A673 (cell line): ENCODE measurements at regions not wholly inside any gene's neighbourhood (a gene's known extent, or its start where the extent isn't known, plus 50 kb on each side); places are given as distances from the start of the nearest gene placed in this dataset.

Experiments
- BruUV-seq: library from RNA; stranded (reverse); fragments of 400-500 nt; replicated peaks from 2 replicates; lab custom pipeline; 2021; lab: Mats Ljungman, UMichigan
- CTCF ChIA-PET: fragments of 300-600 bp; sonication (Branson Sonifier 250); formaldehyde crosslinking; loops from one replicate; lab custom pipeline; 2022; ENCODE audit warnings: antibody characterized with exemption; lab: Charles Lee
- POLR2A ChIA-PET: fragments of 300-600 bp; sonication (Branson Sonifier 250); formaldehyde crosslinking; loops from one replicate; lab custom pipeline; 2022; ENCODE audit warnings: antibody characterized with exemption; ENCODE audit not compliant: low non-redundant PET; lab: Charles Lee
- DNase-seq: peaks from one replicate; pipeline ENCODE4 v3.0.0-alpha.2; 2015; ENCODE audit warnings: low spot score
- H3K27ac ChIP-seq: fragments of 200-600 bp; sonication (generic); 2 replicates; pipeline ENCODE4 v1.5.1; 2016; ENCODE audit warnings: mixed run types, low read depth, mild to moderate bottlenecking, mixed read lengths, antibody characterized with exemption, low read length; ENCODE audit not compliant: poor library complexity, severe bottlenecking
- H3K27me3 ChIP-seq: fragments of 200-600 bp; sonication (generic); replicated peaks from 2 replicates; pipeline ENCODE4 v1.6.1; 2017; ENCODE audit warnings: mixed run types, low read depth, mild to moderate bottlenecking, mixed read lengths, antibody characterized with exemption, low read length; ENCODE audit not compliant: insufficient read depth, poor library complexity
- H3K36me3 ChIP-seq: fragments of 200-600 bp; sonication (generic); 2 replicates; pipeline ENCODE4 v1.6.1; 2016; ENCODE audit warnings: mixed run types, mild to moderate bottlenecking, mixed read lengths, antibody characterized with exemption, low read length; ENCODE audit not compliant: insufficient read depth, poor library complexity, severe bottlenecking
- H3K4me1 ChIP-seq: fragments of 200-600 bp; sonication (generic); 2 replicates; pipeline ENCODE4 v1.6.1; 2017; ENCODE audit warnings: mixed run types, mild to moderate bottlenecking, mixed read lengths, antibody characterized with exemption, low read length; ENCODE audit not compliant: insufficient read depth, poor library complexity, severe bottlenecking
- H3K4me3 ChIP-seq: fragments of 200-600 bp; sonication (generic); 2 replicates; pipeline ENCODE4 v1.5.1; 2016; ENCODE audit warnings: low read depth, mixed run types, mild to moderate bottlenecking, mixed read lengths, low read length; ENCODE audit not compliant: poor library complexity, severe bottlenecking
- H3K9me3 ChIP-seq: fragments of 200-600 bp; sonication (generic); 2 replicates; pipeline ENCODE4 v1.6.1; 2016; ENCODE audit warnings: mixed run types, low read depth, mild to moderate bottlenecking, mixed read lengths, antibody characterized with exemption, low read length; ENCODE audit not compliant: poor library complexity, severe bottlenecking
- EZH2 ChIP-seq: fragments of 200-600 bp; sonication (generic); IDR thresholded peaks from 2 replicates; pipeline ENCODE4 v1.6.1; 2017; ENCODE audit warnings: borderline replicate concordance, low read depth, mild to moderate bottlenecking, mixed read lengths, antibody characterized with exemption, low read length; ENCODE audit not compliant: poor library complexity, severe bottlenecking
- intact Hi-C: fragments of 100-400 bp; cut with micrococcal nuclease; formaldehyde crosslinking; loops from one replicate; pipeline ENCODE4 v1.10.0; 2022; ENCODE audit not compliant: unreplicated experiment
- TF ChIP-seq, protein P1 (sequence below): fragments of 300-800, 200-600 bp; sonication (generic); conservative IDR thresholded peaks from 2 replicates; pipeline ENCODE4 v1.5.1; 2017; ENCODE audit warnings: low read depth, mild to moderate bottlenecking, antibody characterized with exemption, low read length, moderate library complexity, mixed read lengths

GRCh38 chr11:92675303-92675702 lies 294.1 kb upstream of the MTNR1B start:
- Histone ChIP-seq H3K27ac (no peak overlapping the region), H3K4me3 (no peak overlapping the region), H3K9me3 (peaks cover 4% of the 10 kb centered on the region), H3K36me3 (no peaks in the 10 kb centered on the region), H3K4me1 (no peaks in the 10 kb centered on the region), H3K27me3 (no peaks in the 10 kb centered on the region)
- no TSS peak for BruUV-seq
- no peak for TF ChIP-seq EZH2
- TF ChIP-seq, protein P1, sequence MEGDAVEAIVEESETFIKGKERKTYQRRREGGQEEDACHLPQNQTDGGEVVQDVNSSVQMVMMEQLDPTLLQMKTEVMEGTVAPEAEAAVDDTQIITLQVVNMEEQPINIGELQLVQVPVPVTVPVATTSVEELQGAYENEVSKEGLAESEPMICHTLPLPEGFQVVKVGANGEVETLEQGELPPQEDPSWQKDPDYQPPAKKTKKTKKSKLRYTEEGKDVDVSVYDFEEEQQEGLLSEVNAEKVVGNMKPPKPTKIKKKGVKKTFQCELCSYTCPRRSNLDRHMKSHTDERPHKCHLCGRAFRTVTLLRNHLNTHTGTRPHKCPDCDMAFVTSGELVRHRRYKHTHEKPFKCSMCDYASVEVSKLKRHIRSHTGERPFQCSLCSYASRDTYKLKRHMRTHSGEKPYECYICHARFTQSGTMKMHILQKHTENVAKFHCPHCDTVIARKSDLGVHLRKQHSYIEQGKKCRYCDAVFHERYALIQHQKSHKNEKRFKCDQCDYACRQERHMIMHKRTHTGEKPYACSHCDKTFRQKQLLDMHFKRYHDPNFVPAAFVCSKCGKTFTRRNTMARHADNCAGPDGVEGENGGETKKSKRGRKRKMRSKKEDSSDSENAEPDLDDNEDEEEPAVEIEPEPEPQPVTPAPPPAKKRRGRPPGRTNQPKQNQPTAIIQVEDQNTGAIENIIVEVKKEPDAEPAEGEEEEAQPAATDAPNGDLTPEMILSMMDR, result no peak
- POLR2A ChIA-PET, result interaction anchor here (0.6 kb wide), 1 partner anchor 181 kb away, joined by 5 read pairs; no protein-coding TSS in a partner anchor
- no peak for DNase-seq
- intact Hi-C loops, result no loop called here
- CTCF ChIA-PET, result no interaction called here

DNA sequence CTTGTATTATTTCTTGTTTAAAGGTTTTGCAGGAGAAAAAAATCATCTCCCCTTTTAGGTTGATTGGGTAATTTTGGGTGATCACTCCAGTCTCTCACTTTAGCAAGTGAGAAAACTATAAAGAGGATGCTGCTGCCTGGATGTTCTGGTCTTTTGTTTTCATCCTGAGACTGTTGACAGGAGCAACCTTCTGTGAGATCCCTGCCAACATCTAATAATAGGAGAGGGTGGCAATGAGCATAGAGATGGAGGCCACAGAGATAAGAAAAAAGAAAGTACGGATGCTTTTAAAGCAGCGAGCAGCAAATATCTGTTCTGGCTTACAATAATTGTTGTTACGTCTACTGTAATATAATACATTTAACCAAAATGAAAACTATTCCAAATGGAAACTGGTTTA lies 293.6 kb upstream of the MTNR1B start:
- Histone ChIP-seq H3K36me3 (no peaks in the 10 kb centered on the region), H3K27me3 (no peaks in the 10 kb centered on the region), H3K4me3 (no peak overlapping the region), H3K9me3 (peaks cover 4% of the 10 kb centered on the region), H3K27ac (no peak overlapping the region), H3K4me1 (no peaks in the 10 kb centered on the region)
- intact Hi-C loops, result no loop called here
- POLR2A ChIA-PET, result no interaction called here
- BruUV-seq, result no TSS peak
- DNase-seq, result no peak
- CTCF ChIA-PET, result no interaction called here
- no peak for TF ChIP-seq EZH2
- TF ChIP-seq, protein P1, result no peak

DNA sequence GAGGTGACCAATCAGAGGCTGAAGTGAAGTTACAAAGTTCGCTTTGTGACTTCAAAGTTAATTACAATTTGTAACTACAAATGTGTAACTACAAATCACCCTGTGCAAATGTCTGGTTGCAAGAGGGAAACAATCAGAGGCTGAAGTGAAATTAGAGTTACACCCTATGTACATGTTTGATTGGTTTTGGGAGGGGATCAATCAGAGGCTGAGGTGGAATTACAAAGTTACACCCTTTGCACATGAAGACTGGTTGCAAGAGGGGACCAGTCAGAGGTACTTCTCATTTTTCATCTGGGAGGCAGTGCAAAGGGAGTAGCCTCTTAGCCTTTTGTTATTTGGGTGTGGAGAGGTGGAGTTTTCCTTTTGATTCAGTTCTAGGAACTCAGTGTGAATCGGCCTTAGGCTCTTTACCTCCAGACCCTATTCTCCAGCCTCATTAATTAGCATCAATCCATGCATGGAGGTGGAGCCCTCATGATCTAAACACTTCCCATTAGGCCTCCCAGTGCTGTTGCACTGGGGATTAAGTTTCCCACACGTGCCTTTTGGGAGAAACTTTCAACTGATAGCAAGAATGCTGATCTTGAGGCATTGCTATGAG lies 291.3 kb upstream of the MTNR1B start:
- no peak for DNase-seq
- H3K4me3 ChIP-seq, result no peak overlapping the region
- intact Hi-C loops, result no loop called here
- ChIA-PET POLR2A (no interaction called here), CTCF (no interaction called here)
- H3K9me3 ChIP-seq, result peaks cover 4% of the 10 kb centered on the region
- H3K36me3 ChIP-seq, result no peaks in the 10 kb centered on the region
- BruUV-seq, result no TSS peak
- H3K27ac ChIP-seq, result no peak overlapping the region
- no peaks in the 10 kb centered on the region for H3K4me1 ChIP-seq
- H3K27me3 ChIP-seq, result no peaks in the 10 kb centered on the region
- TF ChIP-seq, protein P1, result no peak
- no peak for TF ChIP-seq EZH2
